SK-N-MC (cell line): ENCODE measurements at regions not wholly inside any gene's neighbourhood (a gene's known extent, or its start where the extent isn't known, plus 50 kb on each side); places are given as distances from the start of the nearest gene placed in this dataset.

Source experiments
- EZH2 ChIP-seq: fragments of 200-600 bp; sonication (generic); IDR thresholded peaks from one replicate; pipeline ENCODE4 v1.6.1; 2017; ENCODE audit warnings: antibody characterized with exemption
- FOXP2 ChIP-seq: optimal IDR thresholded peaks from 2 replicates; pipeline ENCODE3; 2011; ENCODE audit warnings: mild to moderate bottlenecking, moderate library complexity; ENCODE audit not compliant: insufficient read depth; ENCODE audit errors: extremely low read length, control extremely low read depth
- POLR2AphosphoS5 ChIP-seq: IDR thresholded peaks from 2 replicates; pipeline ENCODE4 v1.6.1; 2012; ENCODE audit warnings: mild to moderate bottlenecking, low read depth, low read length, borderline replicate concordance

DNA sequence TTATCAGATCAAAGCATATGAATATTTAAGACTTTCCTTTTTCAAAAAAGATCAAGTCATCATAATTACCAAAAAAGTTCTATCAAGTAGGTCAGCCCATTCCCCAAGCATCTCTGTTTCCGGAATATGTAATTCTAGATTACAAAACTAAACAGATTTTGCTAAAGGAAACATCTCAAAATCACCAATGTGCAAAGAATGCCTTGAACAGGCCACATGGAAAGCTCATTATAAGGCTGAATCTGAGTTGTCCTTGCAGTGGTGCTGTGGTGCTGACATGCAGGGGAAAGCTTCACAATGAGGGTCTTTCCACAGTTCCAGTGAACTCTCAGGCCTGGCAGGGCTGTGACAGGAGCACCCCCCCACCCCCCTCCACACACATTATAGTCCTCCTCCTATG, 240.9 kb downstream of the OMA1 start:
- TF ChIP-seq POLR2AphosphoS5 (no peak), EZH2 (no peak), FOXP2 (no peak)
